Nucleus accumbens (tissue), 56 donors: ENCODE measurements at regions not wholly inside any gene's neighbourhood (a gene's known extent, or its start where the extent isn't known, plus 50 kb on each side); places are given as distances from the start of the nearest gene placed in this dataset.

ENCODE experiments used
- DNase-seq, 56 donors: peaks; one replicate each; lab custom pipeline; 2025; lab: John Stamatoyannopoulos, UW

- DNase-seq, result no peak
Observed at GRCh38 chr1:34405266-34405959, 228.7 kb downstream of the C1orf94 start.

GRCh38 chr1:34406377-34406776 lies 229.7 kb downstream of the C1orf94 start:
- DNase-seq, result no peak

- DNase-seq, result no peak
Observed at GRCh38 chr1:34406833-34407539, 230.3 kb downstream of the C1orf94 start.

- DNase-seq, result no peak
Observed at GRCh38 chr1:34408011-34408410, 231.3 kb downstream of the C1orf94 start.

- DNase-seq, result no peak
Observed at GRCh38 chr1:34409689-34410229, 233.1 kb downstream of the C1orf94 start.

GRCh38 chr1:34412598-34413370 lies 236.1 kb downstream of the C1orf94 start:
- no peak for DNase-seq

- DNase-seq, result no peak
Observed at GRCh38 chr1:34415140-34415539, 238.4 kb downstream of the C1orf94 start.

GRCh38 chr1:34418166-34418565 lies 241.5 kb downstream of the C1orf94 start:
- no peak for DNase-seq

GRCh38 chr1:34419663-34420136 lies 243.0 kb downstream of the C1orf94 start:
- DNase-seq, result peak in 1 of 56 donors; percentile 3

GRCh38 chr1:34425046-34425445 lies 248.3 kb downstream of the C1orf94 start:
- no peak for DNase-seq

GRCh38 chr1:34425785-34426184 lies 249.1 kb downstream of the C1orf94 start:
- no peak for DNase-seq

- DNase-seq, result no peak
Observed at GRCh38 chr1:34426325-34426896, 249.7 kb downstream of the C1orf94 start.

GRCh38 chr1:34427170-34427569 lies 250.5 kb downstream of the C1orf94 start:
- DNase-seq, result no peak

GRCh38 chr1:34433099-34433498 lies 256.4 kb downstream of the C1orf94 start:
- peak in 1 of 56 donors; percentile 12 for DNase-seq

GRCh38 chr1:34436836-34437235 lies 260.1 kb downstream of the C1orf94 start:
- DNase-seq, result no peak

GRCh38 chr1:34441259-34442069 lies 264.8 kb downstream of the C1orf94 start:
- peak in 9 of 56 donors; percentile 5 to 26 (median 7) for DNase-seq

- no peak for DNase-seq
Observed at GRCh38 chr1:34444516-34444915, 267.8 kb downstream of the C1orf94 start.

GRCh38 chr1:34450325-34450724 lies 273.6 kb downstream of the C1orf94 start:
- no peak for DNase-seq

- DNase-seq, result no peak
Observed at GRCh38 chr1:34452451-34452850, 275.7 kb downstream of the C1orf94 start.

GRCh38 chr1:34455121-34455520 lies 278.4 kb downstream of the C1orf94 start:
- no peak for DNase-seq
